GM18505 (cell line): ENCODE measurements at regions not wholly inside any gene's neighbourhood (a gene's known extent, or its start where the extent isn't known, plus 50 kb on each side); places are given as distances from the start of the nearest gene placed in this dataset.

Source experiments
- ATAC-seq: cut with Tn5 transposase; IDR thresholded peaks from one replicate; pipeline ENCODE4 v1.9.1; 2021; ENCODE audit not compliant: unreplicated experiment
- POLR2A ChIP-seq: IDR thresholded peaks from 4 replicates; pipeline ENCODE4 v1.6.1; 2011; ENCODE audit warnings: borderline replicate concordance; ENCODE audit not compliant: insufficient read depth, insufficient read length; ENCODE audit errors: extremely low read depth

GRCh38 chr15:62749036-62749815 lies 293.3 kb upstream of the TPM1 start:
- no peak for ATAC-seq
- TF ChIP-seq POLR2A, result no peak

- ATAC-seq, result no peak
- no peak for TF ChIP-seq POLR2A
Measured at GRCh38 chr15:62750471-62750870, 292.1 kb upstream of the TPM1 start.

GRCh38 chr15:62752657-62753517 lies 289.7 kb upstream of the TPM1 start:
- TF ChIP-seq POLR2A, result no peak
- no peak for ATAC-seq

- no peak for TF ChIP-seq POLR2A
- ATAC-seq, result no peak
Measured at GRCh38 chr15:62753518-62754221, 288.9 kb upstream of the TPM1 start.

- no peak for ATAC-seq
- TF ChIP-seq POLR2A, result no peak
Measured at GRCh38 chr15:62756326-62756994, 286.1 kb upstream of the TPM1 start.

GRCh38 chr15:62756995-62757360 lies 285.6 kb upstream of the TPM1 start:
- TF ChIP-seq POLR2A, result no peak
- ATAC-seq, result no peak

- no peak for TF ChIP-seq POLR2A
Measured at GRCh38 chr15:62757535-62757934, 285.0 kb upstream of the TPM1 start.

GRCh38 chr15:62758126-62758951 lies 284.2 kb upstream of the TPM1 start:
- no peak for TF ChIP-seq POLR2A
- ATAC-seq, result no peak

More at GRCh38 chr15:62757535-62757934, 285.0 kb upstream of the TPM1 start:
- no peak for ATAC-seq

- no peak for ATAC-seq
- TF ChIP-seq POLR2A, result no peak
Measured at GRCh38 chr15:62758952-62759349, 283.6 kb upstream of the TPM1 start.

GRCh38 chr15:62760538-62760937 lies 282.0 kb upstream of the TPM1 start:
- ATAC-seq, result no peak
- no peak for TF ChIP-seq POLR2A

GRCh38 chr15:62765916-62766315 lies 276.6 kb upstream of the TPM1 start:
- no peak for ATAC-seq
- TF ChIP-seq POLR2A, result no peak

GRCh38 chr15:62766599-62766998 lies 275.9 kb upstream of the TPM1 start:
- no peak for TF ChIP-seq POLR2A
- ATAC-seq, result no peak

GRCh38 chr15:62769604-62770003 lies 272.9 kb upstream of the TPM1 start:
- no peak for TF ChIP-seq POLR2A
- ATAC-seq, result no peak

- no peak for TF ChIP-seq POLR2A
- no peak for ATAC-seq
Measured at GRCh38 chr15:62770111-62770660, 272.4 kb upstream of the TPM1 start.
